ENCODE measurements at regions not wholly inside any gene's neighbourhood (a gene's known extent, or its start where the extent isn't known, plus 50 kb on each side); places are given as distances from the start of the nearest gene placed in this dataset.

- Histone ChIP-seq H3K4me2 (ENCODE audit: low read length) (no peak overlapping the region), H3K9me3 (ENCODE audit: low read length) (no peaks in the 10 kb centered on the region), H3K4me1 (ENCODE audit: insufficient read depth, low read length, severe bottlenecking) (no peaks in the 10 kb centered on the region), H3K4me3 (ENCODE audit: low read depth, low read length, poor library complexity, severe bottlenecking) (no peak overlapping the region), H3K9me2 (ENCODE audit: low read depth, low read length) (no peaks in the 10 kb centered on the region), H3K27ac (ENCODE audit: low read depth, low read length, poor library complexity, severe bottlenecking) (no peak overlapping the region), H3K9ac (ENCODE audit: low read length) (no peak overlapping the region), H4K20me1 (ENCODE audit: insufficient read depth, low read length) (no peaks in the 10 kb centered on the region), H3K27me3 (ENCODE audit: insufficient read depth, low read length) (no peaks in the 10 kb centered on the region), H3K36me3 (ENCODE audit: insufficient read depth, low read length) (no peaks in the 10 kb centered on the region), H3K79me2 (ENCODE audit: insufficient read depth, low read length) (no peaks in the 10 kb centered on the region), H2AFZ (ENCODE audit: low read length) (no peak overlapping the region), H3F3A (ENCODE audit: insufficient read depth, low read length) (no peaks in the 10 kb centered on the region)
- TF ChIP-seq CTCF (IDR thresholded peaks at IDR 0.05; ENCODE audit: low read length) (no peak), EZH2 (IDR thresholded peaks at IDR 0.05; ENCODE audit: borderline replicate concordance, low read length) (no peak)
Observed at GRCh38 chr4:167380964-167381363, 146.7 kb upstream of the SPOCK3 start.

DNA sequence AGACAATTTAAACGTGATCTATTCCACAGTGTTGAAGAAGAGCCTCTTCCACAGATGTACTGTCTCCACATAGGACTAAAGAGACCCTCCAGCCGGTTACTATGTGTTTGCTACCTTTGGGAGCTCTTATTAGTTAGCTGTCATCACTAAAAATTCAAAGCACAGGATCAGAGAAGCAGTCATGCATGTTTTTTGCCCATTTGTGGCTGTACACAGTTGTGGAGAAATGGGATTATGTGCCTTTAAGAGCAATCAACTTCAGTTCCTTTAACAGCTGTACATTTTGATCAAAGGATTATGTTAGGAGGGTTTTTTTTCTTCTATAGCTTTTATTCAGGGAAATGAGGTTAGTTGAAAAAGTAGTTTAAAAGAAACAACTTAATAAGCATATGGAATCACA lies 149.0 kb upstream of the SPOCK3 start:
- H3K9ac ChIP-seq (ENCODE audit: low read length), result no peak overlapping the region
- H3K4me1 ChIP-seq (ENCODE audit: insufficient read depth, low read length, severe bottlenecking), result no peaks in the 10 kb centered on the region
- no peaks in the 10 kb centered on the region for H3K27me3 ChIP-seq (ENCODE audit: insufficient read depth, low read length)
- TF ChIP-seq EZH2 (IDR thresholded peaks at IDR 0.05; ENCODE audit: borderline replicate concordance, low read length), result no peak
- TF ChIP-seq CTCF (IDR thresholded peaks at IDR 0.05; ENCODE audit: low read length), result no peak
- H3K4me3 ChIP-seq (ENCODE audit: low read depth, low read length, poor library complexity, severe bottlenecking), result no peak overlapping the region
- H3F3A ChIP-seq (ENCODE audit: insufficient read depth, low read length), result no peaks in the 10 kb centered on the region
- no peaks in the 10 kb centered on the region for H4K20me1 ChIP-seq (ENCODE audit: insufficient read depth, low read length)
- H3K9me3 ChIP-seq (ENCODE audit: low read length), result no peaks in the 10 kb centered on the region
- no peak overlapping the region for H3K4me2 ChIP-seq (ENCODE audit: low read length)
- no peaks in the 10 kb centered on the region for H3K36me3 ChIP-seq (ENCODE audit: insufficient read depth, low read length)
- no peak overlapping the region for H3K27ac ChIP-seq (ENCODE audit: low read depth, low read length, poor library complexity, severe bottlenecking)
- no peaks in the 10 kb centered on the region for H3K9me2 ChIP-seq (ENCODE audit: low read depth, low read length)
- H3K79me2 ChIP-seq (ENCODE audit: insufficient read depth, low read length), result no peaks in the 10 kb centered on the region
- H2AFZ ChIP-seq (ENCODE audit: low read length), result no peak overlapping the region

GRCh38 chr4:167397586-167397985 lies 163.3 kb upstream of the SPOCK3 start:
- no peak overlapping the region for H3K4me2 ChIP-seq (ENCODE audit: low read length)
- TF ChIP-seq EZH2 (IDR thresholded peaks at IDR 0.05; ENCODE audit: borderline replicate concordance, low read length) (no peak), CTCF (IDR thresholded peaks at IDR 0.05; ENCODE audit: low read length) (no peak)
- H3F3A ChIP-seq (ENCODE audit: insufficient read depth, low read length), result no peaks in the 10 kb centered on the region
- H3K9me3 ChIP-seq (ENCODE audit: low read length), result no peaks in the 10 kb centered on the region
- H2AFZ ChIP-seq (ENCODE audit: low read length), result no peak overlapping the region
- H3K27me3 ChIP-seq (ENCODE audit: insufficient read depth, low read length), result no peaks in the 10 kb centered on the region
- H3K9me2 ChIP-seq (ENCODE audit: low read depth, low read length), result no peaks in the 10 kb centered on the region
- no peak overlapping the region for H3K9ac ChIP-seq (ENCODE audit: low read length)
- no peaks in the 10 kb centered on the region for H3K36me3 ChIP-seq (ENCODE audit: insufficient read depth, low read length)
- no peaks in the 10 kb centered on the region for H3K79me2 ChIP-seq (ENCODE audit: insufficient read depth, low read length)
- no peaks in the 10 kb centered on the region for H4K20me1 ChIP-seq (ENCODE audit: insufficient read depth, low read length)
- H3K4me1 ChIP-seq (ENCODE audit: insufficient read depth, low read length, severe bottlenecking), result no peaks in the 10 kb centered on the region
- H3K27ac ChIP-seq (ENCODE audit: low read depth, low read length, poor library complexity, severe bottlenecking), result no peak overlapping the region
- no peak overlapping the region for H3K4me3 ChIP-seq (ENCODE audit: low read depth, low read length, poor library complexity, severe bottlenecking)
